Esophagus squamous epithelium (tissue), 5 donors: ENCODE measurements at regions not wholly inside any gene's neighbourhood (a gene's known extent, or its start where the extent isn't known, plus 50 kb on each side); places are given as distances from the start of the nearest gene placed in this dataset.
A peak's percentile ranks its signal among the peaks of the same experiment; 100 is the strongest.

ENCODE experiments used
- DNase-seq: peaks from one replicate; lab custom pipeline; 2025; lab: John Stamatoyannopoulos, UW
- H3K27ac ChIP-seq, 4 donors: fragments of 200-600 bp; sonication (generic); one replicate each; pipeline ENCODE4 v1.5.1; 2016 to 2019; ENCODE audit warnings: mild to moderate bottlenecking in 1 of 4
- H3K27me3 ChIP-seq, 4 donors: fragments of 200-600 bp; sonication (generic); 1 replicate in 3 of 4; 2 replicates in 1 of 4; pipeline versions ENCODE4 v1.5.1 to v1.6.0; 2017 to 2021; ENCODE audit warnings: antibody characterized with exemption in 1 of 4
- H3K36me3 ChIP-seq, 3 donors: fragments of 200-600 bp; sonication (generic); one replicate each; pipeline ENCODE4 v1.5.1; 2016 to 2019
- H3K4me1 ChIP-seq, 3 donors: fragments of 200-600 bp; sonication (generic); one replicate each; pipeline ENCODE4 v1.5.1; 2017 to 2019
- H3K4me3 ChIP-seq, 4 donors: fragments of 200-600 bp; sonication (generic); 1 replicate in 3 of 4; 2 replicates in 1 of 4; pipeline ENCODE4 v1.5.1; 2016 to 2019; ENCODE audit warnings: mild to moderate bottlenecking in 2 of 4, moderate library complexity in 1 of 4
- H3K9me3 ChIP-seq, 3 donors: fragments of 200-600 bp; sonication (generic); one replicate each; pipeline ENCODE4 v1.5.1; 2016 to 2019
- POLR2A ChIP-seq, 4 donors: fragments of 450-650 bp; IDR thresholded peaks; one replicate each; pipeline ENCODE4 v1.6.1; 2017; ENCODE audit warnings: antibody characterized with exemption in 4 of 4, mild to moderate bottlenecking in 4 of 4, moderate library complexity in 3 of 4
- WGBS, 2 donors: methylation state at CpG; one replicate each; pipeline ENCODE4 v1.1.5; 2018; 5-methylcytosine and 5-hydroxymethylcytosine counted together
- intact Hi-C: fragments of 100-400 bp; cut with DNase I; formaldehyde crosslinking; loops from one replicate; pipeline ENCODE4 v1.15.0; 2022
- TF ChIP-seq, protein P1 (sequence below), 6 experiments: fragments of 450-650 bp in 4 of 6; fragments of 200-600 bp in 2 of 6; sonication (generic) in 2 of 6; IDR thresholded peaks; one replicate each; pipeline ENCODE4 v1.5.1; 2016 to 2019; ENCODE audit warnings: antibody characterized with exemption in 6 of 6, mild to moderate bottlenecking in 4 of 6, moderate library complexity in 4 of 6
- donor health status: DM: yes; HTN: yes; CAD: no.

DNA sequence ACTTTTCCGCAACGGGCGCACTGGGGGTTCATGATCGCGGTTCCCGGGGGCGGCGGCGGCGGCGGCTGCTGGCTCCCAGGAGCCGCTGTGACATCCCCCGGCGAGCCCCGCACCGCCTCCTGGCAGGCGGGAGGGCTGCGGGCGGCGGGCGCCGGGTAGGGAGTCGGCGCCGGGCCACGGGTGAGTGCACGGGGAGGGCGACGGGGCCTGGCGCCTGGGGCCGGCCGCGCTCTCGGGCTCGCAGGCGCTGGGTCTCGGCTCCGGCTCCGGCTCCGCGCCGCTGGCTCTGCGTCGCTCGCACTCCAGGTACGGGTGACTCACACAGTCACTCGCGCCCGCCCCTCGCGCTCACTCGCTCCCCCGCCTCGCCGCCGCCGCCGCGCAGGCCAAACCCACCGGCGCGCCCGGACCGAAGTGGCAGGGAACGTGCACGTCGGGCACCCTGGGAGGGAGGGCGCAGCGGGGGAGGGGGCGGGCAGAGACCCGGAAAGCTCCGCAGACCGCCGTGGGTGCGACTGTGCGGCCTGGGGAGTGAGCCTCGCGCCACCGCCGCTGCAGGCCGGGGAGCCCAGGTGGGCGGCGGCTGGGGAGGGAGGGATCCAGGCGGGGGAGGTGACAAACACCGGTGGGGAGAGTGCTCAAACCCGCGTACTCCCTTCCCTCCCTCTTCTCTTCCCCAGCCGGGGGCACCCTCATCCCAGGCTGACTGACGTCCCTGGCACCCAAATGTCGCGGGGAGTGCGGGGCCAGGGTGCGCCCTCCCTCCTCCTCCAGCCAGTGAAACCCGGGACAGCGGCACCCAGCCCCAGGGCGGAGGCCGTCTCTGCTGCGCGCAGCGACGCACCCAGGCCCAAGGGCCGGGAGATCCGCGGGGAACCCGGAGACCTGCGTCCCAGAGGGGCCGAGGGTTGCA is 276.9 kb upstream of the NEBL start:
- peaks cover 5 to 59% (median 7%) of the 10 kb centered on the region in 3 donors for H3K4me1 ChIP-seq
- peaks cover 0 to 31% (median 0%) of the 10 kb centered on the region in 4 donors for H3K27me3 ChIP-seq
- intact Hi-C loops: no loop called here
- DNase-seq: no peak
- peak in 1 of 4 donors; percentile 54 for TF ChIP-seq POLR2A (IDR thresholded peaks at IDR 0.05)
- TF ChIP-seq, protein P1, sequence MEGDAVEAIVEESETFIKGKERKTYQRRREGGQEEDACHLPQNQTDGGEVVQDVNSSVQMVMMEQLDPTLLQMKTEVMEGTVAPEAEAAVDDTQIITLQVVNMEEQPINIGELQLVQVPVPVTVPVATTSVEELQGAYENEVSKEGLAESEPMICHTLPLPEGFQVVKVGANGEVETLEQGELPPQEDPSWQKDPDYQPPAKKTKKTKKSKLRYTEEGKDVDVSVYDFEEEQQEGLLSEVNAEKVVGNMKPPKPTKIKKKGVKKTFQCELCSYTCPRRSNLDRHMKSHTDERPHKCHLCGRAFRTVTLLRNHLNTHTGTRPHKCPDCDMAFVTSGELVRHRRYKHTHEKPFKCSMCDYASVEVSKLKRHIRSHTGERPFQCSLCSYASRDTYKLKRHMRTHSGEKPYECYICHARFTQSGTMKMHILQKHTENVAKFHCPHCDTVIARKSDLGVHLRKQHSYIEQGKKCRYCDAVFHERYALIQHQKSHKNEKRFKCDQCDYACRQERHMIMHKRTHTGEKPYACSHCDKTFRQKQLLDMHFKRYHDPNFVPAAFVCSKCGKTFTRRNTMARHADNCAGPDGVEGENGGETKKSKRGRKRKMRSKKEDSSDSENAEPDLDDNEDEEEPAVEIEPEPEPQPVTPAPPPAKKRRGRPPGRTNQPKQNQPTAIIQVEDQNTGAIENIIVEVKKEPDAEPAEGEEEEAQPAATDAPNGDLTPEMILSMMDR (IDR thresholded peaks at IDR 0.05): no peak
- peaks cover 0 to 1% (median 0%) of the 10 kb centered on the region in 3 donors for H3K9me3 ChIP-seq
- peaks cover 0 to 14% (median 0%) of the 10 kb centered on the region in 3 donors for H3K36me3 ChIP-seq
- peak overlapping the region; percentile 87 to 94 (median 91) for H3K27ac ChIP-seq
- peak overlapping the region; percentile 46 to 77 (median 66) for H3K4me3 ChIP-seq
- no CpG with 5 or more reads among the region's 107 CpGs for WGBS, 2 donors

DNA sequence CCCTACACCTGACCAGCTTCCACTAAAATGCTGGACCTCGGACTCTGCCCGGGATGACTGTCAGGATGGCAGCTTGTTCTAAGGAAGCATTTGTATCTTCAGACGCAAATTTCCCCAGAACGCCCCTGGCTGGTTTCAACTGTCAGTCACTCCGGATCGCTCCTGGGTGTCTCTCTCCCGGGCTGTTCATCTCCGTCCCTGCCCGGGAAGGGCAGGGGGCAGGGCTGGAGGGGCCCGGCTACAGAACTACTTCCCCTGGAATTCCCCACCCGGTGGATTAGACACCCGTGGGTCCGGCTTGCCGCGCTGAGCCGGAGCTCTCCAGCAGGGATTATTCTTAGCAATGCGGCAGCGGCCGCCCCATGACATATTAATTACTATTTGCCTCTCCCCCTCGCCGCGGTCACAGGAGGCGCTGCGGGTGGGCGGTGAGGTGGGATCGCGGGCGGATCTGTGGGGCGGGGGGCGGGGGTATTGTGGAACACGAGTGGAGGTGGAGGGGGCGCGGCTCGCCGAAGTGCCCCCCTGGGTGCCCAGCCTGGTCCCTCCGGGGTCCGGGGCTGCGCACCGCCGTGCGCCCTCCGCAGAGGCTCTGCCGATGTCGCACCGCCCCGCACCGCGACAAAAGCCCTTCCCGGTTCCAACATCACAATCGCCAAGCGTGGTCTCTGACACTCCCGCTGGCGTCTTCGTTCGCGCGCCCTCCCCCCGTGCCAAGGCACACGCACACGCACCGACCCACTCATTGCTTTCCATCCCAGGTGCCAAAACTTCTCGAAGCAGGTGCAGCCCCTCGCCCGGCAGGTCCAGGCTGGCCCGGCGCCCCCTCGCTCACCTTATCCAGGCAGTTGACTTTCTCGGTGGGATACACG is 276.1 kb upstream of the NEBL start:
- WGBS, 2 donors: 2% methylated on average over 9 of the region's 69 CpGs; no CpG with 5 or more reads in 1 of the 2 donors
- Histone ChIP-seq H3K4me3 (peak overlapping the region; percentile 46 to 77 (median 66)), H3K27me3 (peaks cover 0 to 31% (median 0%) of the 10 kb centered on the region in 4 donors), H3K27ac (peak overlapping the region; percentile 87 to 94 (median 91)), H3K36me3 (peaks cover 0 to 14% (median 0%) of the 10 kb centered on the region in 3 donors), H3K4me1 (peaks cover 5 to 59% (median 7%) of the 10 kb centered on the region in 3 donors), H3K9me3 (no peaks in the 10 kb centered on the region)
- no peak for DNase-seq
- TF ChIP-seq, protein P1 (IDR thresholded peaks at IDR 0.05): peak in 1 of 6 experiments; percentile 4
- TF ChIP-seq POLR2A (IDR thresholded peaks at IDR 0.05): no peak
- intact Hi-C loops: no loop called here

DNA sequence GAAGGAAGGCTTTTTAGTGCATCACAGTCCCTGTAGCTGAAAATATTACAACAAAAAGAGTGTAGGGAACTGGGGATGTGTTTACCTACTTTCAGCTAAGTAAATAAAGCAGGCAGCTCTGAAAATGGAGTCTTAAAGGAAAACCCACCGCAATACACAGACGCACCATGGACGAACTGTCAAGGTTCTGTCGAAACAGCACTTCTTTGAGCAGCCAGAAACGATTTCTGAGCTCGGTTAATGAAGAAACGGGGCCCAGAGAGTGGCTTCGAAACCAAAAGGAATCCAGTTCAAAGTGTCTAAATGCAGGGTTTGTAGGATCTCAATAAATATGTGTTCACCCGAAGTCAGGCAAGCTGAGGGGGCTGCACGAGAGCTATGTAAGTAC is 275.4 kb upstream of the NEBL start:
- Histone ChIP-seq H3K9me3 (no peaks in the 10 kb centered on the region), H3K4me3 (peak overlapping the region; percentile 46 to 77 (median 66)), H3K4me1 (peaks cover 5 to 58% (median 7%) of the 10 kb centered on the region in 3 donors), H3K36me3 (peaks cover 0 to 14% (median 0%) of the 10 kb centered on the region in 3 donors), H3K27me3 (peaks cover 0 to 31% (median 0%) of the 10 kb centered on the region in 4 donors), H3K27ac (peak overlapping the region; percentile 87 to 94 (median 91))
- intact Hi-C loops: no loop called here
- TF ChIP-seq, protein P1 (IDR thresholded peaks at IDR 0.05): no peak
- no peak for TF ChIP-seq POLR2A (IDR thresholded peaks at IDR 0.05)
- 33 to 35% methylated on average over 10 of the region's 10 CpGs for WGBS, 2 donors
- DNase-seq: no peak

DNA sequence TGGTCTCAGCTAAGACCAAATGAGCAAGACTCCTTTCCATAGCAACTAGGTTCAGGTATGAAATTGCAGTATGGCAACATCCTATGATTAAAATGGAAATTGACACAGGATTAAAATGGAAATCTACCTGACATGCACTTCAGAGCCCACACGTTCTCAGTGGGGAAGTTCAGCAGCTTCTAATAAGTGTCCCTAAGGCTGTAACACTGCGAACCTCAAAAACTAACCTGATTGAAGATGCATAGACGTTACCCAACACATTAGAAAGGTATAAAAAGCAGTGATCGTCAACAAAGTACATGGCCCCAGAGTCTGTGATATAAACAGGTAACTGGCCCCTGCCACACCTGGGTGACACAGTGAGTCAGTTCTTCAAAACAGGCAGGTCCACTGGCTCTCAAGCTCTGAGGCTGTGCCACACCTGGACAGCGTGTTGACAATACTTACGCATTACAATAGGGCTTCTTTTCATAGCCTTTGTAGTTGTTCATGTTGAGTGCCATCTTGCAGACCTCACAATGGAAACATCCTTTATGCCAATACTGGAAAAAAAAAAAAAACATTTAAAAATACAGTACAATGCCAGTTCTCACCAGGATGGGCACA is 274.9 kb upstream of the NEBL start:
- Histone ChIP-seq H3K36me3 (peaks cover 0 to 14% (median 0%) of the 10 kb centered on the region in 3 donors), H3K4me1 (peaks cover 5 to 53% (median 7%) of the 10 kb centered on the region in 3 donors), H3K9me3 (no peaks in the 10 kb centered on the region), H3K27me3 (peaks cover 0 to 31% (median 0%) of the 10 kb centered on the region in 4 donors), H3K27ac (peak overlapping the region in 3 of 4 donors; percentile 90 to 94 (median 92)), H3K4me3 (peak overlapping the region in 3 of 4 donors; percentile 59 to 77 (median 74))
- 63 to 71% methylated on average over 6 of the region's 6 CpGs for WGBS, 2 donors
- TF ChIP-seq POLR2A (IDR thresholded peaks at IDR 0.05): no peak
- TF ChIP-seq, protein P1 (IDR thresholded peaks at IDR 0.05): no peak
- intact Hi-C loops: no loop called here
- DNase-seq: no peak
